Stimulated activated CD4-positive, alpha-beta T cell treated with anti-CD3 and anti-CD28 coated beads, Interleukin-2, amount 100 ng/mL, for 24 hours (primary cell): ENCODE measurements at regions not wholly inside any gene's neighbourhood (a gene's known extent, or its start where the extent isn't known, plus 50 kb on each side); places are given as distances from the start of the nearest gene placed in this dataset.

Source experiments
- DNase-seq, 2 donors: peaks; one replicate each; pipeline ENCODE4 v3.0.0-alpha.2; 2020

GRCh38 chr2:15049096-15049993 is 416.8 kb downstream of the LRATD1 start:
- DNase-seq: no peak

GRCh38 chr2:15050483-15050882 is 418.0 kb downstream of the LRATD1 start:
- DNase-seq: no peak

- no peak for DNase-seq
These were observed 421.0 kb downstream of the LRATD1 start for GRCh38 chr2:15053542-15053941.

GRCh38 chr2:15058015-15058720 is 425.7 kb downstream of the LRATD1 start:
- DNase-seq: peak in 1 of 2 donors; percentile 19

GRCh38 chr2:15058721-15059157 is 426.2 kb downstream of the LRATD1 start:
- no peak for DNase-seq

GRCh38 chr2:15059870-15060512 is 427.5 kb downstream of the LRATD1 start:
- DNase-seq: no peak

GRCh38 chr2:15061268-15061667 is 428.8 kb downstream of the LRATD1 start:
- no peak for DNase-seq

- no peak for DNase-seq
These were observed 433.6 kb downstream of the LRATD1 start for GRCh38 chr2:15066138-15066537.

GRCh38 chr2:15069149-15069548 is 436.6 kb downstream of the LRATD1 start:
- DNase-seq: no peak

GRCh38 chr2:15072836-15073235 is 440.3 kb downstream of the LRATD1 start:
- DNase-seq: no peak

- no peak for DNase-seq
These were observed 441.1 kb downstream of the LRATD1 start for GRCh38 chr2:15073664-15074063.

- DNase-seq: no peak
These were observed 441.8 kb downstream of the LRATD1 start for GRCh38 chr2:15074319-15074718.

- no peak for DNase-seq
These were observed 442.5 kb downstream of the LRATD1 start for GRCh38 chr2:15074751-15075700.

GRCh38 chr2:15076668-15077067 is 444.2 kb downstream of the LRATD1 start:
- no peak for DNase-seq

GRCh38 chr2:15081356-15081755 is 448.8 kb downstream of the LRATD1 start:
- no peak for DNase-seq

- DNase-seq: no peak
These were observed 449.9 kb downstream of the LRATD1 start for GRCh38 chr2:15082105-15083058.

GRCh38 chr2:15084826-15085489 is 452.4 kb downstream of the LRATD1 start:
- no peak for DNase-seq

GRCh38 chr2:15092181-15092580 is 459.7 kb downstream of the LRATD1 start:
- DNase-seq: no peak

GRCh38 chr2:15092691-15093090 is 460.2 kb downstream of the LRATD1 start:
- no peak for DNase-seq

- no peak for DNase-seq
These were observed 461.6 kb downstream of the LRATD1 start for GRCh38 chr2:15094161-15094560.

- no peak for DNase-seq
These were observed 464.3 kb downstream of the NBAS start for GRCh38 chr2:15096873-15097272.
